ENCODE measurements at regions not wholly inside any gene's neighbourhood (a gene's known extent, or its start where the extent isn't known, plus 50 kb on each side); places are given as distances from the start of the nearest gene placed in this dataset.
"Not testable (repeated sequence)": the region's sequence is repeated elsewhere in the genome, so short reads cannot be mapped to it uniquely, and the experiment has no call there.

GRCh38 chr5:174529925-174530681, 194.3 kb upstream of the MSX2 start:
- Histone ChIP-seq H3K4me3 (no peak overlapping the region), H3K36me3 (no peaks in the 10 kb centered on the region), H3K27me3 (no peaks in the 10 kb centered on the region), H3K4me1 (no peaks in the 10 kb centered on the region), H3K27ac (no peak overlapping the region), H3K9me3 (no peaks in the 10 kb centered on the region), H3K9ac (ENCODE audit: low read depth in 2 of 2, low read length in 2 of 2) (no peak overlapping the region)
- DNase-seq, result no peak
- TF ChIP-seq CTCF (IDR thresholded peaks at IDR 0.05), result no peak
- intact Hi-C loops (cut with DNase I), result no loop called here

DNA sequence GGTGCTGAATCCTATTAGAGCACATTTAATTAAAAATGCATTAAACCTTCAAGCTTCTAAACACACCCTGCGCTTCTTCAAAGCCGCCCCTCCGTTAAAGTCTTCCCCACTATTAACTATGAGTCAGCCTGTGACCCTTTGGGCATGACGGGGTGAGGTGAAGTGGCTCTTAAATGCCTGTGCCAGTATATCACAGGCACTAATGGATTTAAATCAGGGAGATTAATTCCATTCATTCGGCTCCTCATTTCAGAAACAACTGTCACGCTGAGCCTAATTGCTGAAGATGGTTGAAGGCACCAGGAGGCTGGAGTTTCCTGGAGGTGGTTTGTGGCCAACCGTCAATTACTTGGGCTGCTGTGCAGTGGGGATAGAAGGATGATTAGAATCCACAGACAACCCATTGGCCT, 192.6 kb upstream of the MSX2 start:
- Histone ChIP-seq H3K4me3 (no peak overlapping the region), H3K4me1 (no peaks in the 10 kb centered on the region), H3K9ac (ENCODE audit: low read depth in 2 of 2, low read length in 2 of 2) (no peak overlapping the region), H3K27me3 (no peaks in the 10 kb centered on the region), H3K9me3 (no peaks in the 10 kb centered on the region), H3K36me3 (no peaks in the 10 kb centered on the region), H3K27ac (no peak overlapping the region)
- no peak for TF ChIP-seq CTCF (IDR thresholded peaks at IDR 0.05)
- intact Hi-C loops (cut with DNase I), result no loop called here
- no peak for DNase-seq

- Histone ChIP-seq H3K27ac (no peak overlapping the region), H3K27me3 (no peaks in the 10 kb centered on the region), H3K9me3 (no peaks in the 10 kb centered on the region), H3K36me3 (no peaks in the 10 kb centered on the region), H3K9ac (ENCODE audit: low read depth in 2 of 2, low read length in 2 of 2) (no peak overlapping the region), H3K4me3 (no peak overlapping the region), H3K4me1 (no peaks in the 10 kb centered on the region)
- intact Hi-C loops (cut with DNase I), result no loop called here
- peak; percentile 69 for DNase-seq
- TF ChIP-seq CTCF (IDR thresholded peaks at IDR 0.05), result no peak
Observed at GRCh38 chr5:174532455-174533453, 191.6 kb upstream of the MSX2 start.

- H3K4me3 ChIP-seq, result no peak overlapping the region
- no peak overlapping the region for H3K27ac ChIP-seq
- H3K9me3 ChIP-seq, result no peaks in the 10 kb centered on the region
- no peak for DNase-seq
- no peak overlapping the region for H3K9ac ChIP-seq (ENCODE audit: low read depth in 2 of 2, low read length in 2 of 2)
- no peaks in the 10 kb centered on the region for H3K4me1 ChIP-seq
- no peaks in the 10 kb centered on the region for H3K36me3 ChIP-seq
- no peak for TF ChIP-seq CTCF (IDR thresholded peaks at IDR 0.05)
- no peaks in the 10 kb centered on the region for H3K27me3 ChIP-seq
- intact Hi-C loops (cut with DNase I), result no loop called here
Observed at GRCh38 chr5:174533751-174534241, 190.6 kb upstream of the MSX2 start.

- no peak overlapping the region for H3K4me3 ChIP-seq
- TF ChIP-seq CTCF (IDR thresholded peaks at IDR 0.05), result no peak
- no peak overlapping the region for H3K9ac ChIP-seq (ENCODE audit: low read depth in 2 of 2, low read length in 2 of 2)
- H3K27ac ChIP-seq, result no peak overlapping the region
- DNase-seq, result no peak
- H3K27me3 ChIP-seq, result no peaks in the 10 kb centered on the region
- intact Hi-C loops (cut with DNase I), result no loop called here
- H3K36me3 ChIP-seq, result no peaks in the 10 kb centered on the region
- no peaks in the 10 kb centered on the region for H3K9me3 ChIP-seq
- no peaks in the 10 kb centered on the region for H3K4me1 ChIP-seq
Observed at GRCh38 chr5:174535669-174536068, 188.7 kb upstream of the MSX2 start.

GRCh38 chr5:174539823-174540222, 184.6 kb upstream of the MSX2 start:
- DNase-seq; H3K9ac ChIP-seq (ENCODE audit: low read depth in 2 of 2, low read length in 2 of 2); H3K4me3 ChIP-seq; H3K4me1 ChIP-seq; H3K36me3 ChIP-seq; H3K27ac ChIP-seq; H3K27me3 ChIP-seq; intact Hi-C loops (cut with DNase I); H3K9me3 ChIP-seq: not testable (repeated sequence)
